Esophagus squamous epithelium (tissue), 5 donors: ENCODE measurements at regions not wholly inside any gene's neighbourhood (a gene's known extent, or its start where the extent isn't known, plus 50 kb on each side); places are given as distances from the start of the nearest gene placed in this dataset.

Experiments used
- DNase-seq: peaks from one replicate; lab custom pipeline; 2025; lab: John Stamatoyannopoulos, UW
- H3K27ac ChIP-seq, 4 donors: fragments of 200-600 bp; sonication (generic); one replicate each; pipeline ENCODE4 v1.5.1; 2016 to 2019; ENCODE audit warnings: mild to moderate bottlenecking in 1 of 4
- H3K27me3 ChIP-seq, 4 donors: fragments of 200-600 bp; sonication (generic); 1 replicate in 3 of 4; 2 replicates in 1 of 4; pipeline versions ENCODE4 v1.5.1 to v1.6.0; 2017 to 2021; ENCODE audit warnings: antibody characterized with exemption in 1 of 4
- H3K36me3 ChIP-seq, 3 donors: fragments of 200-600 bp; sonication (generic); one replicate each; pipeline ENCODE4 v1.5.1; 2016 to 2019
- H3K4me1 ChIP-seq, 3 donors: fragments of 200-600 bp; sonication (generic); one replicate each; pipeline ENCODE4 v1.5.1; 2017 to 2019
- H3K4me3 ChIP-seq, 4 donors: fragments of 200-600 bp; sonication (generic); 1 replicate in 3 of 4; 2 replicates in 1 of 4; pipeline ENCODE4 v1.5.1; 2016 to 2019; ENCODE audit warnings: mild to moderate bottlenecking in 2 of 4, moderate library complexity in 1 of 4
- H3K9me3 ChIP-seq, 3 donors: fragments of 200-600 bp; sonication (generic); one replicate each; pipeline ENCODE4 v1.5.1; 2016 to 2019
- CTCF ChIP-seq, 6 experiments: fragments of 450-650 bp in 4 of 6; fragments of 200-600 bp in 2 of 6; sonication (generic) in 2 of 6; IDR thresholded peaks; one replicate each; pipeline ENCODE4 v1.5.1; 2016 to 2019; ENCODE audit warnings: antibody characterized with exemption in 6 of 6, mild to moderate bottlenecking in 4 of 6, moderate library complexity in 4 of 6
- POLR2A ChIP-seq, 4 donors: fragments of 450-650 bp; IDR thresholded peaks; one replicate each; pipeline ENCODE4 v1.6.1; 2017; ENCODE audit warnings: antibody characterized with exemption in 4 of 4, mild to moderate bottlenecking in 4 of 4, moderate library complexity in 3 of 4
- WGBS, 2 donors: methylation state at CpG; one replicate each; pipeline ENCODE4 v1.1.5; 2018; 5-methylcytosine and 5-hydroxymethylcytosine counted together
- intact Hi-C: fragments of 100-400 bp; cut with DNase I; formaldehyde crosslinking; loops from one replicate; pipeline ENCODE4 v1.15.0; 2022
- donor health status: DM: yes; HTN: yes; CAD: no.

GRCh38 chr5:57676222-57677098, 193.8 kb upstream of the ACTBL2 start:
- Histone ChIP-seq H3K4me1 (peaks cover 0 to 12% (median 0%) of the 10 kb centered on the region in 3 donors), H3K36me3 (no peaks in the 10 kb centered on the region), H3K4me3 (no peak overlapping the region), H3K9me3 (no peaks in the 10 kb centered on the region), H3K27ac (no peak overlapping the region), H3K27me3 (no peaks in the 10 kb centered on the region)
- 65 to 74% methylated on average over 3 of the region's 3 CpGs for WGBS, 2 donors
- intact Hi-C loops = no loop called here
- TF ChIP-seq POLR2A (IDR thresholded peaks at IDR 0.05) (no peak), CTCF (IDR thresholded peaks at IDR 0.05) (no peak)
- DNase-seq = no peak

GRCh38 chr5:57675236-57675635, 192.6 kb upstream of the ACTBL2 start:
- Histone ChIP-seq H3K9me3 (no peaks in the 10 kb centered on the region), H3K4me1 (peaks cover 0 to 10% (median 0%) of the 10 kb centered on the region in 3 donors), H3K27me3 (no peaks in the 10 kb centered on the region), H3K4me3 (no peak overlapping the region), H3K36me3 (no peaks in the 10 kb centered on the region), H3K27ac (no peak overlapping the region)
- no peak for DNase-seq
- WGBS, 2 donors = 81 to 92% methylated on average over 1 of the region's 1 CpG
- intact Hi-C loops = no loop called here
- no peak for TF ChIP-seq POLR2A (IDR thresholded peaks at IDR 0.05)
- TF ChIP-seq CTCF (IDR thresholded peaks at IDR 0.05) = no peak

- no peak for TF ChIP-seq CTCF (IDR thresholded peaks at IDR 0.05)
- TF ChIP-seq POLR2A (IDR thresholded peaks at IDR 0.05) = no peak
- H3K4me3 ChIP-seq = no peak overlapping the region
- H3K27ac ChIP-seq = no peak overlapping the region
- peaks cover 0 to 14% (median 0%) of the 10 kb centered on the region in 3 donors for H3K4me1 ChIP-seq
- DNase-seq = no peak
- H3K9me3 ChIP-seq = no peaks in the 10 kb centered on the region
- H3K36me3 ChIP-seq = no peaks in the 10 kb centered on the region
- no peaks in the 10 kb centered on the region for H3K27me3 ChIP-seq
- intact Hi-C loops = no loop called here
Observed at GRCh38 chr5:57671371-57671770, 188.8 kb upstream of the ACTBL2 start.

GRCh38 chr5:57666582-57666981, 184.0 kb upstream of the ACTBL2 start:
- intact Hi-C loops = no loop called here
- Histone ChIP-seq H3K36me3 (no peaks in the 10 kb centered on the region), H3K27me3 (no peaks in the 10 kb centered on the region), H3K27ac (no peak overlapping the region), H3K4me1 (peaks cover 0 to 14% (median 0%) of the 10 kb centered on the region in 3 donors), H3K4me3 (no peak overlapping the region), H3K9me3 (no peaks in the 10 kb centered on the region)
- TF ChIP-seq POLR2A (IDR thresholded peaks at IDR 0.05) (no peak), CTCF (IDR thresholded peaks at IDR 0.05) (no peak)
- DNase-seq = no peak

- Histone ChIP-seq H3K9me3 (no peaks in the 10 kb centered on the region), H3K4me3 (no peak overlapping the region), H3K27ac (no peak overlapping the region), H3K4me1 (peaks cover 0 to 14% (median 0%) of the 10 kb centered on the region in 3 donors), H3K27me3 (no peaks in the 10 kb centered on the region), H3K36me3 (no peaks in the 10 kb centered on the region)
- no peak for DNase-seq
- WGBS, 2 donors = 79 to 84% methylated on average over 7 of the region's 7 CpGs
- intact Hi-C loops = no loop called here
- no peak for TF ChIP-seq POLR2A (IDR thresholded peaks at IDR 0.05)
- TF ChIP-seq CTCF (IDR thresholded peaks at IDR 0.05) = no peak
Observed at GRCh38 chr5:57665146-57665936, 182.7 kb upstream of the ACTBL2 start.
